ENCODE measurements at regions not wholly inside any gene's neighbourhood (a gene's known extent, or its start where the extent isn't known, plus 50 kb on each side); places are given as distances from the start of the nearest gene placed in this dataset.
"Not testable (repeated sequence)": the region's sequence is repeated elsewhere in the genome, so short reads cannot be mapped to it uniquely, and the experiment has no call there.

DNA sequence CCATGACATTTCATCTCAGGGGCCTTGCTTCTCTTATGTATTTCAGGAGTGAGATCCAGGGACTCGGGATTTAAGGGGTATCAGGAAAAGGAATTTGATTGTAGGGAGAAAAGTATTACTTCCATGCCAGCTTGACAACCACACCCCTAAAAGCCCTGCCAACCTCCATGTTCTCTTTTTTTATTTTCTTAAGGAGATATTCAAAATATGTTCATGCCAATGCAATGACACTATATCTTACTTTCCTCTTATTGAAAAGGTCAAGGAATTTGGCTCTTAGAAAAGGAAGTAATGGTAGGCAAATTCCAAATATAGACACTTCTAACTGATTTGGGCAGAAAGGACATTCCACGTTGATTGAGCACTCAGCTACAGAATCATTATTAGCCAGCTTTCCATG is 407.5 kb upstream of the NECTIN3 start:
- DNase-seq (ENCODE audit: low read depth in 2 of 2), result peak in 1 of 2 donors; percentile 17

DNA sequence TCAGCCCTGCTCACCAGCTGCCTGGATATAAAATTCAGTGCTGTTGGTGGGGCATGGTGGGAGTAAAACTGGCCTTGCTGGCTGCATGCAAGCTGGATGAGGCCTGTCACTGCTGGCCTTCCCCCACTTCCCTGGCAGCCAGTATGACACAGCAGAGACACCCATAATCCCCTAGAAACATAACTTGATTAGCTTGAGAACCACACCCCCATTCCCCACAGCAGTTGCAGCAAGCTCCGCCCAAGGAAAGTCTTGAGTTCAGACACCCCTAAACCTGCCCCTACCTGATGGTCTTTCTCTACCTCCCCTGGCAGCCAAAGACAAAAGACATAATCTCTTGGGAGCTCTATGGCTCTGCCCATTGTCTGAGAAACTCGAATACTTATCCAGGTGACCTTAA is 405.1 kb upstream of the NECTIN3 start:
- DNase-seq (ENCODE audit: low read depth in 2 of 2), result no peak

DNA sequence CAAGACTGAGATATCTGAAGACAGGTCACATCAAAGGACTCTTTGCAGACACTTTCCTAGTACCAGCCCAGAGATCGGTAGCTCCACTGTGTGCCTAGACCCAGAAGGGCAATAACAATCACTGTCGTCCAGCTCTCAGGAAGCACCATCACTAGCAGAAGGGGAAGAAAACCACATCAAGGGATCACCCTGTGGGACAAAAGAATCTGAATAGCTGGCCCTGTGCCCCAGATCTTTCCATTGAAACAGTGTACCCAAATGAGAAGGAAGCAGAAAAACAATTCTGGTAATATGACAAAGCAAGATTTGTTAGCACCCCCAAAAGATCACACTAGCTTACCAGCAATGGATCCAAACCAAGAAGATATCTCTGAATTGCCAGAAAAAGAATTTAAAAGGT is 404.4 kb upstream of the NECTIN3 start:
- peak in 1 of 2 donors; percentile 2 for DNase-seq (ENCODE audit: low read depth in 2 of 2)

DNA sequence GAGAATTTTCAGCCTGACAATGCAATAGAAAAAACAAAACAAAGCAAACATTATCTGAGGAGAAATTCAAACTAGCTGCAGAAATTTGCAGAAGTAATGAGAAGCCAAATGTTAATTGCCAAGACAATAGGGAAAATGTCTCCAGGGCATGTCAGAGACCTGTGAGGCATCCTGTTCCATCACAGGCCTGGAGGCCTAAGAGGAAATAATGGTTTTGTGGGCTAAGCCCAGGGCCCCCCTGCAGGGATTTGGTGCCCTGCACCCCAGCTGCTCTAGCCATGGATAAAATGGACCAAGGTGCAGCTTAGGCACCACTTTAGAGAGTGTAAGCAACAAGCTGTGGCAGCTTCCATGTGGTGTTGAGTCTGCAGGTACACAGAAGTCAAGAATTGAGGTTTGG is 401.2 kb upstream of the NECTIN3 start:
- no peak for DNase-seq (ENCODE audit: low read depth in 2 of 2)

DNA sequence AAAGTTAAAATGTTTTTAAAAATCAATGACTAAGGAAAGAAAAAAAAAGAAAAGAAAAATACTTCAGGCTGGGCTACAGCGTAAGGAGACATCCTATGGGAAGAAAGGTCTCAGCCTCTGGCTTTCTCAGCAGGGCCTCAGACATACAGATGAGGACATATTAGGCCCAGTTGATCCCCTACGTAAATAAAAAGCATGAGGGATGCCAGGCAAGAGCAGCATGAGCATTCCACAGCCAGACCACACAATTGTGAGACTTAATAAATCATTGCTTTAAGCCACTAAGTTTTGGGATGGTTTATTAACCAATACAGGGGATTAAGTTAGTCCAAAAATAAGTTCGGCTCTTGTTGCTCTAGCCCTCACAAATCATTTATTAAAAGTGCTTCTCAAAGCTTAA is 394.1 kb upstream of the NECTIN3 start:
- no peak for DNase-seq (ENCODE audit: low read depth in 2 of 2)

DNA sequence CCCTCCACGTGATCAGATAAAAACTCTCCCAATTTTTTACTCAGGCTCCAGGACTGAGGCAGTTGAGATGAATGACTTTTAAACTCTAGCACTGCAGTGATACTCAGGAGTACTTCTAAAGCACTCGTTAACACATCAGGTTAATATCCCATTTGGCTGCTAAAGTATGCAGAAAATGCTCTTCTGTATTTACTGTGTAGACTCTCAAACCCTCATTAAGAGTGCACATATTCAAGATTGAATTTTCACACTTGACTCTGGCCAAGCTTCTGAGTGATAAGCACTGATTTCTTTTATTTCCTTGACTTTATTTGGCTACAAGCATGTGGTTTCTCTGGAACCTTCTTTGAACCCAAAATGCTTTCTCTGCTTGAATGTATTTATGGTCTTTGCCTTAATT is 392.3 kb upstream of the NECTIN3 start:
- DNase-seq (ENCODE audit: low read depth in 2 of 2), result no peak

DNA sequence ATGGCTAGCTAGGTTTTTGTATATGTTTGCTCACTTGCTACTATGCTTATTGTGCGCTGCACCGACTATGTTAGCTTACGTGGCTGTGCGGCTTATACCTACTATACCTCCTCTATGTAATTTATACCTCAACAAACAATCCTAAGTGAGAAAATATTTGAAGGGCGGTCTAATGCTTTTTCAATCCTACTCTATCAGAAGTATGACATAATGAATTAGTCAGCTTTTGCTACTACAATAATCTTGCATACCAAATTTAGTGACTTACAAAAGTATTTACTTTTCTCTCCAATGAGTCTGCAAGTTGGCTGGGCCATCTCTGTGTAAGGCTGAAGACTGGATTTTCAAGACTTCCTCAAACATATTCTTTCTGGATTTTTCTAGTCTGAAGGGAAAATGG is 391.2 kb upstream of the NECTIN3 start:
- no peak for DNase-seq (ENCODE audit: low read depth in 2 of 2)

DNA sequence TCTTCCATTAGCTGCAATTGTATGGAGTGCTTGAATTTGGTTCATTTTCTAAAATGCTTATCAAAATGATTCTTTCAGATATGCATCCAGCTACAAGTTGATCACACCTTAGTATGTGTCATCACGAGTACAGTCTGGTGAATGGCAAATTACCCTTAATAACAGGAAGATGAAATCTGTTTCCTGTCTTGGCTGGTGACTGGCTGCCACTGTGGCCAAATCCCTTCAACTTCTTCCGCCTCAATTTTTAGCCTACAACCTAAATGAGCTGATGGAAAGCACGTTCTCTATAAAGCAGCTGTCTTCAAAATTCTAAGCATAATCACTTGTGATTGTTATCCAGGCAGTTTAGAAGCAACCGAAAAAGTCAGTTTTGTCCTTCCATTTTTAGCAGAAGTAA is 387.1 kb upstream of the NECTIN3 start:
- DNase-seq (ENCODE audit: low read depth in 2 of 2), result peak; percentile 46 to 61

DNA sequence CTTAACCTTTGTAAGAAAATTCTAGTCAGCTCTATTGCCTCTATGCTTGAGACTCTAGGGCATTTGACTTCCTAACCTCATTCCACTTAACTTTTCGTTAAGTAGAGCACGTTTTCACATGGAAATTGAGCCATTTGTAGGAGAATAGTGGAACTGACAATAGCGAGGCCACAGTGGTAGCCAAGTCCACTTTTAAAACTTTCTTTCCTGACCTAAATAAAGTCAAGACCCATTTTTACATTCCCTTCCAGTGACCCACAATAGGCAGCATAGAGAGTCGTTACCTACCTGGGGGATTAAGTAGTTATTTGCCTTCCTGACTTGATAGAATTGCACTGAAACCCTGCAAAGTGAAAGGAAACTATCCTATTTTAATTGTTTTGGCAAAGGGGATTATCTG is 386.0 kb upstream of the NECTIN3 start:
- no peak for DNase-seq (ENCODE audit: low read depth in 2 of 2)

DNA sequence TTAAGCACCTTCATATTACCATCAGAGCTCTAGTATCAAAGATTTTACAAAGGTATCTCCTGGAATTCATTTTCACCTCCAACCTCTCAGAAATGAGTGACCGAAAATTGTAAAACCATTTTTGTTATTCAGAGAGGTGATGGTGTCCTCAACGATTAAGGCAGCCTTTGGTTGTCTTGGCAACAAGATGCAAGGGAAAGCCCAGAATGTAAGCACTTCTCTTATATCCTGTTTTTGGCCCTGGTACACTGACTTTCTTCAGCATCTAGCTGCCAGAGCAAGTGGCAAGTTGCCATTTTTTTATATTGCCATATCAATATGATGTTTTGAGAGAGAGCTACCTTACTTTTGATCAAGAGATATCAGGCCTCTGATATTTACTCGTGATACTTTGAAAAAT is 384.9 kb upstream of the NECTIN3 start:
- peak in 1 of 2 donors; percentile 51 for DNase-seq (ENCODE audit: low read depth in 2 of 2)

DNA sequence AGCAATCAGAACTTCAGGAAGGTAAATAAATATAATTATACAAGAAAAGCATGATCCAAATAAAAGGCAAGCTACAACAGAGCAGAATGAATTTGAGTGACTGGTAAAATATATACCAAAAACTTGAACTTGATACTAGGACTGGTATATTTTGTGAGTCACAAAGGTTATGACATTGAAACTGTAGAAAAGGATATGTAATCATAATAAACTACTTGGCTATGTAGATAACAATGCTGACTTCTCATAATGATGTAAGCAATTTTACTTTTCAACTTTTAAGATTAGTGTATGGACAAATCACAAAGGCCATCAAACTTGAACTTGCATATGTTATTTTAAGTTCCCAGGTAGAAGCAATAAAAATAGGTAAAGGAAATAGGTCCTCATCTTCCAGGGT is 384.5 kb upstream of the NECTIN3 start:
- DNase-seq (ENCODE audit: low read depth in 2 of 2), result peak in 1 of 2 donors; percentile 45

DNA sequence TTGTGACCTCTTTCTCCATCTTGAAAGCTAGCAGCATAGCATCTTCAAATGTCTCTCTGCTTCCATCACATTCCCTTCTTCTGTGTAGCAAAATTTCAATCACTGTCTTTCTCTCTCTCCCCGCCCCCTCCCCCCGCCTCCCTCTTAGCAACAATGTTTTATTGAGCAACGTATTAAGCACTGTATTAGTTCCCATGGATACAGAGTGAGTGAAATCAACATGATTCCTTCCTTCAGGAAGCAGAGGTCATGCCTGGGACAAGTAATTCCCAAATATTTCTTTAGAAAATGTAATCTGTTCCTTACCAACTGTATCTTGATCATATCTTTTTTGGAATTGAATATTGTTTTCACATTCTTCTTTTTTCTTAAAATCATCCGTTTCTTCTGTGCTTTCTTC is 373.7 kb upstream of the NECTIN3 start:
- DNase-seq (ENCODE audit: low read depth in 2 of 2), result peak; percentile 64 to 86

DNA sequence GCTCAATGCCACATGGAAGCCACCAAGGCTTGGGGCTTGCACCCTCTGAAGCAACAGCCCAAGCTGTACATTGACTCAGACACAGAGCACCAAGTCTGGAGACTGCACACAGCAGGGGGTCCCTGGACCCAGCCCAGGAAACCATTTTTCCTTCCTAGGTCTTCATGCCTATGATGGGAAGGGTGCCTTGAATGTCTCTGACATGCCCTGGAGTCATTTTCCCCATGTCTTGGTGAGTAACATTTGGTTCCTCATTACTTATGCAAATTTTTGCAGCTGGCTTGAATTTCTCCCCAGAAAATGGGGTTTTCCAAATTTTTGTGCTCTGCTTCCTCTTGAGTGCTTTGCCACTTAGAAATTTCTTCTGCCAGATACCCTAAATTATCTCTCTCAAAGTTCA is 367.3 kb upstream of the NECTIN3 start:
- DNase-seq (ENCODE audit: low read depth in 2 of 2), result not testable (repeated sequence)

DNA sequence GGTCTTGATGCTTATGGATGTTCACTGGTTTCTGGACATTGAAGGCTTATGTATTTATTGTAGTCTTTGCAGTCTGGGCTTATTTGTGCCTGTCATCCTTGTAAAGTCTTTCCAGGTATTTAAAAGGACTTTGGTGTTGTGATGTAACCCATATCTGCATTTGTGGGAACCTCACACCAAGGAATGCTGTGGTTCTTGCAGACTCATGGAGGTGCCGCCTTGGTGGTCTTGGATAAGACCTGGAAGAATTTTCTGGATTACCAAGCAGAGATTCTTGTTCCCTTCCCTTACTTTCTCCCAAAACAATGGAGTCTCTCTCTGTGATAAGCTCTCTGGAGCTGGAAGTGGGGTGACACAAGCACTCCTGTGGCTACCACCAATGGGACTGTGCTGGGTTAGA is 363.5 kb upstream of the NECTIN3 start:
- DNase-seq (ENCODE audit: low read depth in 2 of 2), result no peak

DNA sequence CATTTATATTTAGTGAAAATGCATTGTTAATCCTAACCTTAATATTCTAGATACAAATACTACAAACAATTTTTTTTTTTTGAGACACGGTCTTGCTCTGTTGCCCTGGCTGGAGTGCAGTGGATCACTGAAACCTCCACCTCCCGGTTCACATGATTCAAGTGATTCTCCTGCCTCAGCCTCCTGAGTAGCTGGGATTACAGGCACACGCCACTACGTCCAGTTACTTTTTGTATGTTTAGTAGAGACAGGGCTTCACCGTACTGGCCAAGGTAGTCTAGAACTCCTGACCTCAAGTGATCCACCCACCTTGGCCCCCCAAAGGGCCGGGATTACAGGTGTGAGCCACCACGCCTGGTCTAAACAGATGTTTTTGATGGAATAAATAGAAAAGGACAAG is 361.5 kb upstream of the NECTIN3 start:
- no peak for DNase-seq (ENCODE audit: low read depth in 2 of 2)

DNA sequence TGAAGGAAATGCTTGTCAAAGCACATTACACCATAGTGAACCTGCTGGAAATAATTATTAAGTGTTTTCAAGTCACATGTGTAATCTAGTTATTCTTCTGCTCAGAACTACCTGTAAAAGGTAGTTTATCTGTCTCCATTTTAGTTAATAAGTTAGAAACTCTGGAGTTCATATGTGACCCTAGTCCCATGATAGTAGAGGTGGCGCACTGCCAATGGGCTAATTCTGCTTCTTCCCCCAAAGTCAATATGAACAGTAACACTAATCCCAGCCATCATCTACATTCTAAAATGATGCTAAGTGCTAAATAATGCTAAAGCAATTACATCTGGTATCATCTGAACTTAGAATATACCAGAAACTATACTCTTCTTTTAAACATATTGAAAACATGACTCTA is 361.0 kb upstream of the NECTIN3 start:
- DNase-seq (ENCODE audit: low read depth in 2 of 2), result no peak

DNA sequence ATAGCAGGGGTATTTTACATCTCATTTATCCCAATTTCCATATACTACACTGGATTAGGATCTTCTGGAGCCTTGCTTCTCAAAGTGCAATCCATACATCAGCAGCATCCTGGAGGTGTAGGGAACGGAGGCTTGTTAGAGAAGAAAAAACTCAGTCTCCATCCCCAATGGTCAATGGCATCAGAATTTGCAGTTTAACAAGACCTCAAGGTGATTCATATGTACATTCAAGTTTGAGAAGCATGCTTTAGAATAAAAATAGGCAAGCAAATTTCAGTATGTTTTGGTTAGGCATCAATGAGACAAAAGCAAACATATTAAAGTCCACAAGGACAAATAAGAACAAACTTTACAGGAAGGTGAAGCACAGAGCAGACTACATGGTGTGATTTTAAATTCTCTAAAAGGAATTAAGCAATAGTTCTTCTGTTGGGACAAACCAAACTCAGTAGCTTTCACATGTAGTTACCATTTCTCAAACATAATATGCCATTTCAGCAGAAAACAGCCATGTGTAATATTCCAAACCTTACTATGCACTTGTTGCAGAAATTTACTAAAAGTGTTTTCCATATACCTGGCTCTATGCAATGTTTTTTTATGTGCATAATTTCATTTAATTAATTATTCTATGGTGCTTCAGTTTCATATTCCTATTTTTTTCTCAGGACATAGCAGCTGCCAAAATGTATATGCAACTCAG is 360.3 kb upstream of the NECTIN3 start:
- DNase-seq (ENCODE audit: low read depth in 2 of 2), result no peak

DNA sequence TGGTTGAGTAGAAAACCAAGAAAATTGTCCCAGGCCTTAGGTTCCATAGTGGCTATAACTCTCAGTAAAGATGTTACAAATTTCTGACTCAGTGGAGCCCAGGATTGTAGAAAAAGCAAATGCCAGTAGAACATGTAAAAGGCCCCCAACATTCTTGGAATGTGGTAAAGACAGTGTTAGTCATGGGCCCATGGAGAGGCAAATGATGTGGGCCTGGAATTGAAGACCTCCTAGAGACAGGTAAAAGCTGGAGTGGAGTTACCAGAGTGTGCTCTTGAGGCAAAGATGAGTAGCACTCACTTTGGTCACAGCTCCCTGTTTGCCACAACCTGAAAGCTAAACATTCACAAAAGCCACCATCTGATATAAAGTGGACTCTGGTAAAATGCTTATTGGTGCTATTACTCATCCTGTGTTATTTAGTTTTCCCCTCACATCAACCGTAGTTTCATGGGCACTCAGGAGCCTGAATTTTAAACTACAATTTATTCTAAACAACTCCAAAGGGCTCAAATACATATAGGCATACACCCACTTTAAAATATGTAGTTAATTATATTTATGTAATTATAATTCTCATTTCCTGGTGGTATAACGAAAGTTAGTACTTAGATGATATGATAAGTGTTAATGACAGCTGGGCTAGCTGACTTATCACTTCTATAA is 359.6 kb upstream of the NECTIN3 start:
- DNase-seq (ENCODE audit: low read depth in 2 of 2), result no peak

DNA sequence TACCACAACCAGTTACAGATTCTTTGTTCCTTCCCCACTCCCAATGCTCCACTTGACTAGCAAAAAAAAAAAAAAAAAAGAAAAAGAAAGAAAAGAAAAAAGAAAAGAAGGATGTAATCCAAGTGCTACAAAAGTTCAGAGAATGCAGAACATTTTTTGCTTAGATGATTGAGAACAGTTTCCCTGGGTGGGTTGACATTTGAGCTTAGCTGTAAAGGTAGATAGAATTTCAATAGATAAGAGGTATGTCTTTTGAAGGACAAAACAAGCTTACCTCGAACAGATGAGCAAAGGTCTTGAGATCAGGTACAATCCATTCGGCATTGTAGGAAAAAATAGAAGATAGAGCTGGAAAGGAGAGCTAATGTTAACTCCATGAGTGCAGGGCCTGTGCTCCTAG is 344.6 kb upstream of the NECTIN3 start:
- no peak for DNase-seq (ENCODE audit: low read depth in 2 of 2)

DNA sequence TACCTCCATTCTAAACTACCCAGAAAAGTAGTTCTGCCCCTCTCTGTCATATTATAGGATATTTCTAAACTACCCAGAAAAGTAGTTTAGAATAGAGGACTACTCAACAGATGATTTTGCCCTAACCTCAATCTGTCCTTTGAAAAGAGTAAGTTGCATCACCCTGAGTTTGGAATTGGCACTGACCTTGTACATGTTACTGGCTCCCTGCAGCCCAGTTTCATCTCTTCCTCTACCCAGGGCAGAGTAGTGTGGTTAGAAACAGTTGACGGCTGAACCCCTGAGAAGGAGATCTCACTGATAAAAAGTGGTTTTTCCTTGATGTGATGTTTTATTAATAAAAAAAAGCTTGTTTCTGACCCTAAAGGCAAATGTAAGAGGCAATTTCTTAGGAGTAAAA is 340.5 kb upstream of the NECTIN3 start:
- no peak for DNase-seq (ENCODE audit: low read depth in 2 of 2)

DNA sequence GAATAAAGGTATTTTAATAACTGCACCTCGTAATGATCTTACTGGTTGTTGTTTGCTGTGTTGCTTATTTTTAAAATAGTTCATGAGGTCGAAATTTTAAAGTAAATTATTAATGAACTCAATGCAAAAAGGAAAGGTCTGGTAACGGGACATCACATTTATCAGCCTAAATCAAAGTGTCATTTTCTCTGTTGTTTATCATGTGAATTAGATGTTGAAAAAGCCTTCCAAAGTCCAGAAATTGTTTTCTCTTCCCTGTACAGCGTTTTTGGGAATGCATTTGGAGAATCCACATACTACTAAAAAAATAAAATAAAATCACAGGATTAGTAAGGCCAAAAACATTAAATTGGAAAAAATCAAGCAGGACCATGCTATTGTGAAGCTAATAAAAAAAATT is 339.2 kb upstream of the NECTIN3 start:
- no peak for DNase-seq (ENCODE audit: low read depth in 2 of 2)

DNA sequence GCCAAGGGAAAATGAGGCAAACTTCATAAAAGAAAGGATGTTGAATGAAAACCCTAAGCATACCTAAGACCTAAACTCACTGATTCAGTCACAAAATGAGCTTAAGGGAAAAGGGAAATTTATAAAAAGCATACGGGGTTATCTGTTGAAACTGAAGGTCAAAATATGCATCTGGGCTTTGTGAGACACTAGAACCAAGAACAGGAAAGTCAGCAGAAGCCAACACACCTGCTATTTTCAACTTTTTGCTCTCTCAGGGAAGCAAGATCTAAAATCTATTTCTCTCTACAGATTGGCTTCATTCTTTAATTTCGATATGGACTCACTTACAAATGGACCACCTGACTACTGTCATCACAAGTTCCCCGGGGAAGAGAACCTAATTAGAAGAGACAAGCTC is 338.6 kb upstream of the NECTIN3 start:
- DNase-seq (ENCODE audit: low read depth in 2 of 2), result no peak

DNA sequence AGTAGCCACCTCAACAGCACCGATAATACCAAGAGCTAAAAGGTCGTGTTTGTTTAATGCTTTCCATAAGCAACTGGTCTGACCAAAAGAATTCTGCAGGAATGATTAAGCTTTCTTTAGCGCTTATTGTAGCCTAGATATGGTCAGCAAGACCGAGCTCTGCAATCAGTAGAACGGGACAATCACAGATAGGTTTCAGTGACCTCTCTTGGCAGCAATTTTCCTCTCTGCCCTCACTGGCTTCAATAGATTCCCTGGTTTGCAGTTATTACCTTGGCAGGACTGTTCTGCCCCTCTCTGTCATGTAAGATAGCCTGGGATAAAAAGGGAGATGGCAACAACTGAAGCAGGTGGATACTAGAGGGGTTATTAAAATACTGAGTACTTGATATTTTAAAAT is 337.1 kb upstream of the NECTIN3 start:
- no peak for DNase-seq (ENCODE audit: low read depth in 2 of 2)

DNA sequence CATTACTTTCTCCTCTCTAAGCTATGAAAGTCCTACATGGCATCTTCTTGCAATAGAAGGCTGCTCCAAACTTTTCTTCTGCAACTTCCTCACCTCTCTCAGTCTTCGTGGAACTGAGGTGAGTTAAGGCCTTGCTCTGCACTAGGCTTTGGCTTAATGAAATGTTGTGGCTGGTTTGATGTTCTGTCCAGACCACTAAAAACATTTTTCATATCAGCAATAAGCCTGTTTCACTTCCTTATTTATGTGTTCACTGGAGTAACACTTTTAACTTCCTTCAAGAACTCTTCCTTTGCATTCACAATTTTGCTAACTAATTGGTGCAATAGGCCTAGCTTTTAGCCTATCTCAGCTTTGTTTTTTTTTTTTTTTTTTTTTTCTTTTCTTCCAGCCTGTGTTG is 335.3 kb upstream of the NECTIN3 start:
- DNase-seq (ENCODE audit: low read depth in 2 of 2), result no peak

All from lung microvascular endothelial cell (primary cell).